ENCODE measurements at regions not wholly inside any gene's neighbourhood (a gene's known extent, or its start where the extent isn't known, plus 50 kb on each side); places are given as distances from the start of the nearest gene placed in this dataset.

GRCh38 chr15:38088971-38089370 is 154.5 kb downstream of the TMCO5A start:
- Histone ChIP-seq H3K9ac (ENCODE audit: low read length in 3 of 3) (no peak overlapping the region), H3K36me3 (ENCODE audit: control insufficient read depth in 2 of 3, insufficient read depth in 3 of 3, low read length in 3 of 3) (no peaks in the 10 kb centered on the region), H3K27ac (ENCODE audit: low read depth in 2 of 2, low read length in 2 of 2) (no peak overlapping the region), H3K27me3 (ENCODE audit: control insufficient read depth, insufficient read depth, low read length) (no peaks in the 10 kb centered on the region), H3K4me3 (ENCODE audit: low read length in 3 of 3) (no peak overlapping the region), H3K9me3 (ENCODE audit: control insufficient read depth in 2 of 3, insufficient read depth in 1 of 3, low read length in 3 of 3) (no peaks in the 10 kb centered on the region), H3K4me1 (ENCODE audit: control insufficient read depth in 2 of 3, insufficient read depth in 2 of 3, low read depth in 1 of 3, low read length in 3 of 3) (no peaks in the 10 kb centered on the region)
- FAIRE-seq: no peak
- no peak for DNase-seq
- intact Hi-C loops (cut with DNase I): no loop called here
- TF ChIP-seq CTCF (IDR thresholded peaks at IDR 0.05; ENCODE audit: borderline replicate concordance, extremely low read depth, insufficient read depth): no peak

- intact Hi-C loops (cut with DNase I): no loop called here
- no peak overlapping the region for H3K9ac ChIP-seq (ENCODE audit: low read length in 3 of 3)
- FAIRE-seq (no peak), DNase-seq (no peak)
- no peaks in the 10 kb centered on the region for H3K4me1 ChIP-seq (ENCODE audit: control insufficient read depth in 2 of 3, insufficient read depth in 2 of 3, low read depth in 1 of 3, low read length in 3 of 3)
- H3K27me3 ChIP-seq (ENCODE audit: control insufficient read depth, insufficient read depth, low read length): no peaks in the 10 kb centered on the region
- no peak overlapping the region for H3K27ac ChIP-seq (ENCODE audit: low read depth in 2 of 2, low read length in 2 of 2)
- no peak for TF ChIP-seq CTCF (IDR thresholded peaks at IDR 0.05; ENCODE audit: borderline replicate concordance, extremely low read depth, insufficient read depth)
- no peak overlapping the region for H3K4me3 ChIP-seq (ENCODE audit: low read length in 3 of 3)
- no peaks in the 10 kb centered on the region for H3K36me3 ChIP-seq (ENCODE audit: control insufficient read depth in 2 of 3, insufficient read depth in 3 of 3, low read length in 3 of 3)
- H3K9me3 ChIP-seq (ENCODE audit: control insufficient read depth in 2 of 3, insufficient read depth in 1 of 3, low read length in 3 of 3): no peaks in the 10 kb centered on the region
These were observed 155.8 kb downstream of the TMCO5A start for GRCh38 chr15:38090223-38090622.

GRCh38 chr15:38090678-38091077 is 156.2 kb downstream of the TMCO5A start:
- intact Hi-C loops (cut with DNase I): no loop called here
- DNase-seq (no peak), FAIRE-seq (no peak)
- Histone ChIP-seq H3K27ac (ENCODE audit: low read depth in 2 of 2, low read length in 2 of 2) (no peak overlapping the region), H3K9me3 (ENCODE audit: control insufficient read depth in 2 of 3, insufficient read depth in 1 of 3, low read length in 3 of 3) (no peaks in the 10 kb centered on the region), H3K4me3 (ENCODE audit: low read length in 3 of 3) (no peak overlapping the region), H3K4me1 (ENCODE audit: control insufficient read depth in 2 of 3, insufficient read depth in 2 of 3, low read depth in 1 of 3, low read length in 3 of 3) (no peaks in the 10 kb centered on the region), H3K36me3 (ENCODE audit: control insufficient read depth in 2 of 3, insufficient read depth in 3 of 3, low read length in 3 of 3) (no peaks in the 10 kb centered on the region), H3K9ac (ENCODE audit: low read length in 3 of 3) (no peak overlapping the region), H3K27me3 (ENCODE audit: control insufficient read depth, insufficient read depth, low read length) (no peaks in the 10 kb centered on the region)
- no peak for TF ChIP-seq CTCF (IDR thresholded peaks at IDR 0.05; ENCODE audit: borderline replicate concordance, extremely low read depth, insufficient read depth)

GRCh38 chr15:38091078-38091645 is 156.7 kb downstream of the TMCO5A start:
- FAIRE-seq: no peak

More at GRCh38 chr15:38091078-38091645, 156.7 kb downstream of the TMCO5A start:
- TF ChIP-seq CTCF (IDR thresholded peaks at IDR 0.05; ENCODE audit: borderline replicate concordance, extremely low read depth, insufficient read depth): no peak
- Histone ChIP-seq H3K4me1 (ENCODE audit: control insufficient read depth in 2 of 3, insufficient read depth in 2 of 3, low read depth in 1 of 3, low read length in 3 of 3) (no peaks in the 10 kb centered on the region), H3K9me3 (ENCODE audit: control insufficient read depth in 2 of 3, insufficient read depth in 1 of 3, low read length in 3 of 3) (no peaks in the 10 kb centered on the region), H3K4me3 (ENCODE audit: low read length in 3 of 3) (no peak overlapping the region), H3K36me3 (ENCODE audit: control insufficient read depth in 2 of 3, insufficient read depth in 3 of 3, low read length in 3 of 3) (no peaks in the 10 kb centered on the region), H3K9ac (ENCODE audit: low read length in 3 of 3) (no peak overlapping the region), H3K27me3 (ENCODE audit: control insufficient read depth, insufficient read depth, low read length) (no peaks in the 10 kb centered on the region), H3K27ac (ENCODE audit: low read depth in 2 of 2, low read length in 2 of 2) (no peak overlapping the region)
- no peak for DNase-seq
- intact Hi-C loops (cut with DNase I): no loop called here
